HG02642 (cell line): ENCODE measurements at regions not wholly inside any gene's neighbourhood (a gene's known extent, or its start where the extent isn't known, plus 50 kb on each side); places are given as distances from the start of the nearest gene placed in this dataset.
"Not testable (repeated sequence)": the region's sequence is repeated elsewhere in the genome, so short reads cannot be mapped to it uniquely, and the experiment has no call there.

Source experiments
- ATAC-seq: cut with Tn5 transposase; IDR thresholded peaks from one replicate; pipeline ENCODE4 v1.9.1; 2021; ENCODE audit warnings: mild to moderate bottlenecking; ENCODE audit not compliant: unreplicated experiment, poor library complexity

GRCh38 chr5:85638495-85639125, 979.1 kb upstream of the COX7C start:
- not testable (repeated sequence) for ATAC-seq

GRCh38 chr5:85646036-85646435, 971.7 kb upstream of the COX7C start:
- no peak for ATAC-seq

GRCh38 chr5:85646641-85647040, 971.1 kb upstream of the COX7C start:
- no peak for ATAC-seq

GRCh38 chr5:85647349-85648127, 970.2 kb upstream of the COX7C start:
- no peak for ATAC-seq

GRCh38 chr5:85648495-85648894, 969.2 kb upstream of the COX7C start:
- ATAC-seq, result no peak

GRCh38 chr5:85651731-85652130, 966.0 kb upstream of the COX7C start:
- no peak for ATAC-seq

- not testable (repeated sequence) for ATAC-seq
Measured at GRCh38 chr5:85654144-85654543, 963.6 kb upstream of the COX7C start.

GRCh38 chr5:85656050-85656449, 961.7 kb upstream of the COX7C start:
- no peak for ATAC-seq

- not testable (repeated sequence) for ATAC-seq
Measured at GRCh38 chr5:85657328-85657727, 960.4 kb upstream of the COX7C start.

GRCh38 chr5:85662969-85663707, 954.6 kb upstream of the COX7C start:
- not testable (repeated sequence) for ATAC-seq

- no peak for ATAC-seq
Measured at GRCh38 chr5:85663708-85664031, 954.1 kb upstream of the COX7C start.

- ATAC-seq, result no peak
Measured at GRCh38 chr5:85670417-85670816, 947.3 kb upstream of the COX7C start.

GRCh38 chr5:85671223-85671970, 946.3 kb upstream of the COX7C start:
- ATAC-seq, result no peak

GRCh38 chr5:85681871-85682270, 935.9 kb upstream of the COX7C start:
- no peak for ATAC-seq

GRCh38 chr5:85684351-85684750, 933.4 kb upstream of the COX7C start:
- ATAC-seq, result no peak

- ATAC-seq, result no peak
Measured at GRCh38 chr5:85703296-85703695, 914.4 kb upstream of the COX7C start.

- no peak for ATAC-seq
Measured at GRCh38 chr5:85709728-85710127, 908.0 kb upstream of the COX7C start.

GRCh38 chr5:85716344-85717202, 901.2 kb upstream of the COX7C start:
- no peak for ATAC-seq

- ATAC-seq, result no peak
Measured at GRCh38 chr5:85717203-85717563, 900.6 kb upstream of the COX7C start.

GRCh38 chr5:85732185-85732584, 885.6 kb upstream of the COX7C start:
- no peak for ATAC-seq
